CD4-positive, alpha-beta memory T cell (primary cell): ENCODE measurements at regions not wholly inside any gene's neighbourhood (a gene's known extent, or its start where the extent isn't known, plus 50 kb on each side); places are given as distances from the start of the nearest gene placed in this dataset.

Source experiments
- CTCF ChIA-PET: fragments of 350-600 bp; sonication (Branson Sonifier 250); formaldehyde crosslinking; loops from one replicate; lab custom pipeline; 2021; ENCODE audit warnings: inconsistent platforms; ENCODE audit not compliant: partially characterized antibody; lab: Charles Lee
- POLR2A ChIA-PET: fragments of 350-600 bp; sonication (Branson Sonifier 250); formaldehyde crosslinking; loops from one replicate; lab custom pipeline; 2021; ENCODE audit not compliant: partially characterized antibody; lab: Charles Lee
- DNase-seq, 5 donors: peaks; one replicate each; pipeline versions ENCODE4 v3.0.0 to v3.0.0-alpha.2; 2020 to 2022; ENCODE audit warnings: mixed read lengths in 1 of 5
- H3K27ac ChIP-seq: one replicate; pipeline ENCODE4 v1.7.0; 2013; ENCODE audit warnings: low read depth, low read length
- H3K27me3 ChIP-seq: 2 replicates; pipeline ENCODE4 v1.7.0; 2013; ENCODE audit warnings: mild to moderate bottlenecking, low read length, moderate library complexity; ENCODE audit not compliant: insufficient read depth
- H3K36me3 ChIP-seq: 2 replicates; pipeline ENCODE4 v1.7.0; 2013; ENCODE audit warnings: mild to moderate bottlenecking, low read length, moderate library complexity; ENCODE audit not compliant: insufficient read depth
- H3K4me1 ChIP-seq: 2 replicates; pipeline ENCODE4 v1.7.0; 2013; ENCODE audit warnings: mild to moderate bottlenecking, low read length, moderate library complexity; ENCODE audit not compliant: insufficient read depth
- H3K4me3 ChIP-seq, 2 donors: one replicate each; pipeline ENCODE4 v1.7.0; 2013; ENCODE audit warnings: low read length in 2 of 2, mild to moderate bottlenecking in 1 of 2
- H3K9me3 ChIP-seq, 2 donors: one replicate each; pipeline ENCODE4 v1.7.0; 2013; ENCODE audit warnings: low read length in 2 of 2, control low read depth in 1 of 2; ENCODE audit not compliant: control insufficient read depth in 1 of 2
- H3K27ac Mint-ChIP-seq, 7 donors: one replicate each; pipeline ENCODE4 v1.8.0; 2020 to 2021; ENCODE audit warnings: mixed read lengths in 7 of 7, mild to moderate bottlenecking in 6 of 7, inconsistent platforms in 3 of 7, moderate library complexity in 3 of 7
- H3K27me3 Mint-ChIP-seq, 2 donors: one replicate each; pipeline ENCODE4 v1.8.0; 2020 to 2021; ENCODE audit warnings: mixed read lengths in 2 of 2
- H3K36me3 Mint-ChIP-seq, 2 donors: one replicate each; pipeline ENCODE4 v1.8.0; 2020 to 2021; ENCODE audit warnings: mixed read lengths in 2 of 2, inconsistent platforms in 1 of 2, mild to moderate bottlenecking in 1 of 2
- H3K4me1 Mint-ChIP-seq, 4 donors: one replicate each; pipeline ENCODE4 v1.8.0; 2020 to 2021; ENCODE audit warnings: mixed read lengths in 4 of 4, mild to moderate bottlenecking in 1 of 4
- H3K4me3 Mint-ChIP-seq, 8 donors: one replicate each; pipeline ENCODE4 v1.8.0; 2020 to 2021; ENCODE audit warnings: mixed read lengths in 8 of 8, mild to moderate bottlenecking in 7 of 8, moderate library complexity in 6 of 8, inconsistent platforms in 3 of 8
- H3K9me3 Mint-ChIP-seq, 8 donors: one replicate each; pipeline ENCODE4 v1.8.0; 2020 to 2021; ENCODE audit warnings: mixed read lengths in 8 of 8, mild to moderate bottlenecking in 5 of 8, inconsistent platforms in 3 of 8, moderate library complexity in 1 of 8
- intact Hi-C: fragments of 100-400 bp; cut with micrococcal nuclease; formaldehyde crosslinking; loops from one replicate; pipeline ENCODE4 v1.15.1; 2023

- H3K4me1 ChIP-seq, result no peaks in the 10 kb centered on the region
- Mint-ChIP-seq H3K36me3 (no peaks in the 10 kb centered on the region), H3K4me3 (no peak overlapping the region), H3K9me3 (peaks cover 0 to 7% (median 0%) of the 10 kb centered on the region in 8 donors), H3K4me1 (no peaks in the 10 kb centered on the region), H3K27me3 (peaks cover 0 to 1% of the 10 kb centered on the region in 2 donors), H3K27ac (no peak overlapping the region)
- CTCF ChIA-PET, result no interaction called here
- H3K9me3 ChIP-seq, result no peaks in the 10 kb centered on the region
- POLR2A ChIA-PET, result no interaction called here
- H3K27ac ChIP-seq, result no peak overlapping the region
- no peak for DNase-seq
- H3K36me3 ChIP-seq, result no peaks in the 10 kb centered on the region
- no peak overlapping the region for H3K4me3 ChIP-seq
- H3K27me3 ChIP-seq, result no peaks in the 10 kb centered on the region
- intact Hi-C loops, result no loop called here
Observed at GRCh38 chr1:56390934-56391731, 188.2 kb downstream of the PLPP3 start.

GRCh38 chr1:56390232-56390867, 189.0 kb downstream of the PLPP3 start:
- Histone ChIP-seq H3K4me1 (no peaks in the 10 kb centered on the region), H3K4me3 (no peak overlapping the region), H3K36me3 (no peaks in the 10 kb centered on the region), H3K27me3 (no peaks in the 10 kb centered on the region), H3K9me3 (no peaks in the 10 kb centered on the region), H3K27ac (no peak overlapping the region)
- H3K36me3 Mint-ChIP-seq, result no peaks in the 10 kb centered on the region
- POLR2A ChIA-PET, result no interaction called here
- H3K9me3 Mint-ChIP-seq, result peaks cover 0 to 7% (median 0%) of the 10 kb centered on the region in 8 donors
- no peaks in the 10 kb centered on the region for H3K4me1 Mint-ChIP-seq
- peaks cover 0 to 1% of the 10 kb centered on the region in 2 donors for H3K27me3 Mint-ChIP-seq
- CTCF ChIA-PET, result no interaction called here
- no peak overlapping the region for H3K27ac Mint-ChIP-seq
- H3K4me3 Mint-ChIP-seq, result no peak overlapping the region
- no peak for DNase-seq
- intact Hi-C loops, result no loop called here

- no peaks in the 10 kb centered on the region for H3K27me3 ChIP-seq
- H3K36me3 ChIP-seq, result no peaks in the 10 kb centered on the region
- H3K4me1 ChIP-seq, result no peaks in the 10 kb centered on the region
- Mint-ChIP-seq H3K4me1 (no peaks in the 10 kb centered on the region), H3K9me3 (peaks cover 0 to 7% (median 0%) of the 10 kb centered on the region in 8 donors), H3K27ac (no peak overlapping the region), H3K27me3 (peaks cover 0 to 1% of the 10 kb centered on the region in 2 donors), H3K36me3 (no peaks in the 10 kb centered on the region), H3K4me3 (no peak overlapping the region)
- no peaks in the 10 kb centered on the region for H3K9me3 ChIP-seq
- no peak for DNase-seq
- H3K4me3 ChIP-seq, result no peak overlapping the region
- ChIA-PET POLR2A (no interaction called here), CTCF (no interaction called here)
- intact Hi-C loops, result no loop called here
- H3K27ac ChIP-seq, result no peak overlapping the region
Observed at GRCh38 chr1:56389813-56390212, 189.6 kb downstream of the PLPP3 start.

GRCh38 chr1:56387071-56387740, 192.2 kb downstream of the PLPP3 start:
- H3K9me3 Mint-ChIP-seq, result peaks cover 0 to 3% (median 0%) of the 10 kb centered on the region in 8 donors
- no peak overlapping the region for H3K27ac Mint-ChIP-seq
- no peak overlapping the region for H3K27ac ChIP-seq
- H3K27me3 ChIP-seq, result no peaks in the 10 kb centered on the region
- no peak overlapping the region for H3K4me3 Mint-ChIP-seq
- H3K27me3 Mint-ChIP-seq, result peaks cover 0 to 1% of the 10 kb centered on the region in 2 donors
- no peaks in the 10 kb centered on the region for H3K9me3 ChIP-seq
- CTCF ChIA-PET, result no interaction called here
- POLR2A ChIA-PET, result no interaction called here
- H3K4me1 ChIP-seq, result no peaks in the 10 kb centered on the region
- DNase-seq, result no peak
- intact Hi-C loops, result no loop called here
- H3K36me3 Mint-ChIP-seq, result no peaks in the 10 kb centered on the region
- H3K36me3 ChIP-seq, result no peaks in the 10 kb centered on the region
- no peak overlapping the region for H3K4me3 ChIP-seq
- H3K4me1 Mint-ChIP-seq, result no peaks in the 10 kb centered on the region

- ChIA-PET CTCF (no interaction called here), POLR2A (no interaction called here)
- intact Hi-C loops, result no loop called here
Observed at GRCh38 chr1:56385314-56385713, 194.0 kb downstream of the PLPP3 start.

GRCh38 chr1:56382929-56383328, 196.4 kb downstream of the PLPP3 start:
- no peaks in the 10 kb centered on the region for H3K9me3 ChIP-seq
- no peaks in the 10 kb centered on the region for H3K36me3 ChIP-seq
- H3K4me3 ChIP-seq, result no peak overlapping the region
- H3K4me1 ChIP-seq, result no peaks in the 10 kb centered on the region
- intact Hi-C loops, result no loop called here
- Mint-ChIP-seq H3K4me1 (no peaks in the 10 kb centered on the region), H3K27ac (no peak overlapping the region), H3K27me3 (peaks cover 0 to 1% of the 10 kb centered on the region in 2 donors), H3K4me3 (no peak overlapping the region), H3K9me3 (no peaks in the 10 kb centered on the region), H3K36me3 (no peaks in the 10 kb centered on the region)
- CTCF ChIA-PET, result no interaction called here
- H3K27me3 ChIP-seq, result no peaks in the 10 kb centered on the region
- POLR2A ChIA-PET, result no interaction called here
- no peak overlapping the region for H3K27ac ChIP-seq
- no peak for DNase-seq

More at GRCh38 chr1:56385314-56385713, 194.0 kb downstream of the PLPP3 start:
- H3K4me1 Mint-ChIP-seq, result no peaks in the 10 kb centered on the region
- no peaks in the 10 kb centered on the region for H3K36me3 Mint-ChIP-seq
- Histone ChIP-seq H3K36me3 (no peaks in the 10 kb centered on the region), H3K4me3 (no peak overlapping the region), H3K27me3 (no peaks in the 10 kb centered on the region), H3K9me3 (no peaks in the 10 kb centered on the region), H3K4me1 (no peaks in the 10 kb centered on the region), H3K27ac (no peak overlapping the region)
- no peak overlapping the region for H3K4me3 Mint-ChIP-seq
- no peak overlapping the region for H3K27ac Mint-ChIP-seq
- peaks cover 0 to 3% (median 0%) of the 10 kb centered on the region in 8 donors for H3K9me3 Mint-ChIP-seq
- peaks cover 0 to 1% of the 10 kb centered on the region in 2 donors for H3K27me3 Mint-ChIP-seq
- no peak for DNase-seq

GRCh38 chr1:56380531-56380930, 198.8 kb downstream of the PLPP3 start:
- Mint-ChIP-seq H3K27me3 (peaks cover 0 to 2% of the 10 kb centered on the region in 2 donors), H3K4me1 (no peaks in the 10 kb centered on the region), H3K36me3 (no peaks in the 10 kb centered on the region), H3K4me3 (no peak overlapping the region), H3K27ac (no peak overlapping the region), H3K9me3 (no peaks in the 10 kb centered on the region)
- ChIA-PET POLR2A (no interaction called here), CTCF (no interaction called here)
- intact Hi-C loops, result no loop called here
- Histone ChIP-seq H3K4me3 (no peak overlapping the region), H3K27ac (no peak overlapping the region), H3K4me1 (no peaks in the 10 kb centered on the region), H3K27me3 (no peaks in the 10 kb centered on the region), H3K36me3 (no peaks in the 10 kb centered on the region), H3K9me3 (no peaks in the 10 kb centered on the region)
- DNase-seq, result no peak
